ENCODE measurements at regions not wholly inside any gene's neighbourhood (a gene's known extent, or its start where the extent isn't known, plus 50 kb on each side); places are given as distances from the start of the nearest gene placed in this dataset.

DNA sequence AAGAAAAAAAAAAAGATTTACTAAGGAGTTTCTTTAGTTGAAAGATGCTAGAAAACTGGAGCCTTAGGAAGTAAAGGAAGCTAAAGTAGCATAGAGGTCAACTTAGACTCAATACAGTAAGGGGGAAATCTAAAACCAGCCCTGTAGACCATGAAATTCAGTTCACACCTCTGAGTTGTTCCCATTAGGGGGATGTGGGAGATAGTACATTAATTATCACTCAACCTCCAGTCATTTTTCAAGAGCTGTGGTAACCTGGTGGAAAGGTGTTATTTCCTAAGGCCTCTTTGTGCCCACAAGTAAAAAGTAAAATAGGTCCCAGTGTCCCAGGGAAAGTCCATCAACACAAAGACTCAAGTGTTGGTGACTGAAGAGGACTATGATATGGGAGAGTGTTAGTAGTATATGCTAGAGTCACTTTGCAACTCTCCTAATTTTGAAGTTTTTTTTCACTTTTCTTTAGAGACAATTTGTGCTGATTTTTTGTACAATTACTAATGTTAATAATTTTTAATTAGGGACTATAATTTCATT, 1274.4 kb upstream of the EPHA6 start:
- Histone ChIP-seq H2AFZ (ENCODE audit: low read depth, low read length) (no peak overlapping the region), H4K20me1 (replicated peaks; ENCODE audit: control insufficient read depth, insufficient read depth, low read length) (no peaks in the 10 kb centered on the region), H3K4me3 (no peak overlapping the region), H3K9ac (ENCODE audit: insufficient read depth in 1 of 2, low read depth in 2 of 2, low read length in 2 of 2) (no peak overlapping the region), H3K27ac (ENCODE audit: extremely low read depth, low read depth, low read length) (no peak overlapping the region), H3K9me3 (replicated peaks; ENCODE audit: control insufficient read depth, insufficient read depth, low read depth, low read length) (no peaks in the 10 kb centered on the region), H3K9me1 (ENCODE audit: control insufficient read depth, insufficient read depth, low read length) (no peaks in the 10 kb centered on the region), H3K4me2 (ENCODE audit: insufficient read depth, low read length) (no peak overlapping the region), H3K4me1 (replicated peaks in 1 of 2; ENCODE audit: control insufficient read depth in 2 of 2, insufficient read depth in 2 of 2, low read length in 2 of 2) (no peaks in the 10 kb centered on the region), H3K27me3 (ENCODE audit: control insufficient read depth in 2 of 2, insufficient read depth in 2 of 2, low read length in 2 of 2) (no peaks in the 10 kb centered on the region), H3K79me2 (ENCODE audit: control insufficient read depth, insufficient read depth, low read length) (no peaks in the 10 kb centered on the region), H3K36me3 (ENCODE audit: control insufficient read depth, insufficient read depth, low read length) (no peaks in the 10 kb centered on the region)
- DNase-seq (ENCODE audit: extremely low read depth in 1 of 4, low spot score in 3 of 4) (no peak), ATAC-seq (no peak), FAIRE-seq (no peak)
- TF ChIP-seq, protein P1, sequence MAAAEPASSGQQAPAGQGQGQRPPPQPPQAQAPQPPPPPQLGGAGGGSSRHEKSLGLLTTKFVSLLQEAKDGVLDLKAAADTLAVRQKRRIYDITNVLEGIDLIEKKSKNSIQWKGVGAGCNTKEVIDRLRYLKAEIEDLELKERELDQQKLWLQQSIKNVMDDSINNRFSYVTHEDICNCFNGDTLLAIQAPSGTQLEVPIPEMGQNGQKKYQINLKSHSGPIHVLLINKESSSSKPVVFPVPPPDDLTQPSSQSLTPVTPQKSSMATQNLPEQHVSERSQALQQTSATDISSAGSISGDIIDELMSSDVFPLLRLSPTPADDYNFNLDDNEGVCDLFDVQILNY (CRISPR knock-in tag; IDR thresholded peaks at IDR 0.05), result no peak
- TF ChIP-seq CXXC5 (CRISPR knock-in tag; IDR thresholded peaks at IDR 0.05) (no peak), ZNF354B (CRISPR knock-in tag; IDR thresholded peaks at IDR 0.05) (no peak), CCAR2 (IDR thresholded peaks at IDR 0.05; ENCODE audit: low read depth, low read length) (no peak)
- POLR2A ChIA-PET, result no interaction called here
- in situ Hi-C loops (cut with MboI) (no loop called here), intact Hi-C loops (cut with micrococcal nuclease) (no loop called here)
- no TSS peak for BruUV-seq (replicated peaks)
- CTCF ChIA-PET (ENCODE audit: low intra/inter-chr PET ratio), result no interaction called here

DNA sequence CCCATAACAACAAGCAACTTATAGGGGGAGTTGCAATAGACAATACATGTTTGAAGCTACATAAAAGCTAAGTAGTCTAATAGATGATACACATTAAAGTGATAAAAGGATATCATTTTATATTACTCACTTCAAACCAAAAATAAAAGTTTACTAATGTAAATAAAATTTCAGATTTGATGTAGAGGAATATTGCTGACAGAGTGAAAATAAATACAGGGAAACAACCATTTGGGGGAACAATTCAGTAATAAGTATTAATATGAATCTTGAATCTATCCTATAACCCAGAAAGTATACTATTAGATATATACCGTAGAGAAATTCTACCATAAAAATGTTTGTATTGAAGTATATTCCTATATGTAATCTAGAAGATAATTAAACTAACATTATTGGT, 1248.9 kb upstream of the EPHA6 start:
- CTCF ChIA-PET (ENCODE audit: low intra/inter-chr PET ratio), result no interaction called here
- ATAC-seq, result no peak

More for the DNA sequence above, 1248.9 kb upstream of the EPHA6 start:
- intact Hi-C loops (cut with micrococcal nuclease), result no loop called here
- Histone ChIP-seq H3K9ac (ENCODE audit: insufficient read depth in 1 of 2, low read depth in 2 of 2, low read length in 2 of 2) (no peak overlapping the region), H3K4me1 (replicated peaks in 1 of 2; ENCODE audit: control insufficient read depth in 2 of 2, insufficient read depth in 2 of 2, low read length in 2 of 2) (no peaks in the 10 kb centered on the region), H3K4me2 (ENCODE audit: insufficient read depth, low read length) (no peak overlapping the region), H3K27me3 (ENCODE audit: control insufficient read depth in 2 of 2, insufficient read depth in 2 of 2, low read length in 2 of 2) (no peaks in the 10 kb centered on the region), H3K27ac (ENCODE audit: extremely low read depth, low read depth, low read length) (no peak overlapping the region), H3K4me3 (no peak overlapping the region), H3K9me3 (replicated peaks; ENCODE audit: control insufficient read depth, insufficient read depth, low read depth, low read length) (no peaks in the 10 kb centered on the region), H4K20me1 (replicated peaks; ENCODE audit: control insufficient read depth, insufficient read depth, low read length) (no peaks in the 10 kb centered on the region), H3K36me3 (ENCODE audit: control insufficient read depth, insufficient read depth, low read length) (no peaks in the 10 kb centered on the region), H3K79me2 (ENCODE audit: control insufficient read depth, insufficient read depth, low read length) (no peaks in the 10 kb centered on the region), H2AFZ (ENCODE audit: low read depth, low read length) (no peak overlapping the region), H3K9me1 (ENCODE audit: control insufficient read depth, insufficient read depth, low read length) (no peaks in the 10 kb centered on the region)
- in situ Hi-C loops (cut with MboI), result no loop called here
- WGBS (ENCODE audit: insufficient coverage, low coverage, missing lambda C conversion rate), result 0% methylated on average over 1 of the region's 1 CpG
- FAIRE-seq (no peak), DNase-seq (ENCODE audit: extremely low read depth in 1 of 4, low spot score in 3 of 4) (no peak)
- TF ChIP-seq NELFE (IDR thresholded peaks at IDR 0.05; ENCODE audit: insufficient read depth, insufficient read length) (no peak), ZNF316 (IDR thresholded peaks at IDR 0.05) (peak; percentile 54; the same call in 1 of the 2 replicates), CBX5 (IDR thresholded peaks at IDR 0.05; ENCODE audit: borderline replicate concordance, low read depth) (no peak), MAFK (IDR thresholded peaks at IDR 0.05; ENCODE audit: low read length) (0 out of 2 replicates have a peak, but pooled peaks have one; percentile 9)
- TF ChIP-seq, protein P2, sequence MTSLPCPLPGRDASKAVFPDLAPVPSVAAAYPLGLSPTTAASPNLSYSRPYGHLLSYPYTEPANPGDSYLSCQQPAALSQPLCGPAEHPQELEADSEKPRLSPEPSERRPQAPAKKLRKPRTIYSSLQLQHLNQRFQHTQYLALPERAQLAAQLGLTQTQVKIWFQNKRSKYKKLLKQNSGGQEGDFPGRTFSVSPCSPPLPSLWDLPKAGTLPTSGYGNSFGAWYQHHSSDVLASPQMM (CRISPR knock-in tag; IDR thresholded peaks at IDR 0.05), result no peak
- no TSS peak for BruUV-seq (replicated peaks)
- POLR2A ChIA-PET, result no interaction called here

Data from K562 (cell line).